ENCODE measurements at regions not wholly inside any gene's neighbourhood (a gene's known extent, or its start where the extent isn't known, plus 50 kb on each side); places are given as distances from the start of the nearest gene placed in this dataset.

GRCh38 chr20:6966721-6967120, 199.2 kb downstream of the BMP2 start:
- TF ChIP-seq YY1 (IDR thresholded peaks at IDR 0.05; ENCODE audit: low read depth) (no peak), TCF12 (IDR thresholded peaks at IDR 0.05; ENCODE audit: low read depth) (no peak), ZBTB7A (IDR thresholded peaks at IDR 0.05; ENCODE audit: low read depth) (no peak), RAD21 (IDR thresholded peaks at IDR 0.05; ENCODE audit: low read depth) (no peak), USF1 (IDR thresholded peaks at IDR 0.05) (no peak), FOXM1 (IDR thresholded peaks at IDR 0.05; ENCODE audit: borderline replicate concordance, low read depth) (no peak), CREB1 (IDR thresholded peaks at IDR 0.05; ENCODE audit: low read depth) (no peak), TEAD4 (IDR thresholded peaks at IDR 0.05) (no peak), EGR1 (IDR thresholded peaks at IDR 0.05) (no peak), MAX (IDR thresholded peaks at IDR 0.05) (no peak), TAF1 (IDR thresholded peaks at IDR 0.05; ENCODE audit: low read depth) (no peak), NFIC (IDR thresholded peaks at IDR 0.05) (no peak), REST (IDR thresholded peaks at IDR 0.05; ENCODE audit: low read depth) (no peak), EP300 (IDR thresholded peaks at IDR 0.05; ENCODE audit: borderline replicate concordance) (no peak), CEBPB (IDR thresholded peaks at IDR 0.05) (no peak)

- TF ChIP-seq TEAD4 (IDR thresholded peaks at IDR 0.05) (no peak), YY1 (IDR thresholded peaks at IDR 0.05; ENCODE audit: low read depth) (no peak), EGR1 (IDR thresholded peaks at IDR 0.05) (no peak), ZBTB7A (IDR thresholded peaks at IDR 0.05; ENCODE audit: low read depth) (no peak), NFIC (IDR thresholded peaks at IDR 0.05) (no peak)
Measured at GRCh38 chr20:6974838-6975237, 207.4 kb downstream of the BMP2 start.

GRCh38 chr20:6975311-6975710, 207.8 kb downstream of the BMP2 start:
- TF ChIP-seq TAF1 (IDR thresholded peaks at IDR 0.05; ENCODE audit: low read depth) (no peak), EGR1 (IDR thresholded peaks at IDR 0.05) (no peak), REST (IDR thresholded peaks at IDR 0.05; ENCODE audit: low read depth) (no peak), EP300 (IDR thresholded peaks at IDR 0.05; ENCODE audit: borderline replicate concordance) (no peak), YY1 (IDR thresholded peaks at IDR 0.05; ENCODE audit: low read depth) (no peak), MAX (IDR thresholded peaks at IDR 0.05) (no peak), CREB1 (IDR thresholded peaks at IDR 0.05; ENCODE audit: low read depth) (no peak), FOXM1 (IDR thresholded peaks at IDR 0.05; ENCODE audit: borderline replicate concordance, low read depth) (no peak)

- TF ChIP-seq FOXM1 (IDR thresholded peaks at IDR 0.05; ENCODE audit: borderline replicate concordance, low read depth) = no peak
- TF ChIP-seq TAF1 (IDR thresholded peaks at IDR 0.05; ENCODE audit: low read depth) = no peak
- TF ChIP-seq EP300 (IDR thresholded peaks at IDR 0.05; ENCODE audit: borderline replicate concordance) = no peak
- TF ChIP-seq REST (IDR thresholded peaks at IDR 0.05; ENCODE audit: low read depth) = no peak
- TF ChIP-seq YY1 (IDR thresholded peaks at IDR 0.05; ENCODE audit: low read depth) = no peak
- no peak for TF ChIP-seq TEAD4 (IDR thresholded peaks at IDR 0.05)
- TF ChIP-seq RAD21 (IDR thresholded peaks at IDR 0.05; ENCODE audit: low read depth) = no peak
- no peak for TF ChIP-seq USF1 (IDR thresholded peaks at IDR 0.05)
- no peak for TF ChIP-seq EGR1 (IDR thresholded peaks at IDR 0.05)
- TF ChIP-seq MAX (IDR thresholded peaks at IDR 0.05) = no peak
- no peak for TF ChIP-seq TCF12 (IDR thresholded peaks at IDR 0.05; ENCODE audit: low read depth)
- no peak for TF ChIP-seq ZBTB7A (IDR thresholded peaks at IDR 0.05; ENCODE audit: low read depth)
- no peak for TF ChIP-seq CREB1 (IDR thresholded peaks at IDR 0.05; ENCODE audit: low read depth)
- no peak for TF ChIP-seq CEBPB (IDR thresholded peaks at IDR 0.05)
Measured at GRCh38 chr20:6976106-6976900, 208.8 kb downstream of the BMP2 start.
